Superior temporal gyrus (tissue), 1 donor: ENCODE measurements at regions not wholly inside any gene's neighbourhood (a gene's known extent, or its start where the extent isn't known, plus 50 kb on each side); places are given as distances from the start of the nearest gene placed in this dataset.

Source experiments
- DNase-seq: peaks from one replicate; pipeline ENCODE4 v3.0.0-alpha.2; 2016; ENCODE audit errors: extremely low spot score

DNA sequence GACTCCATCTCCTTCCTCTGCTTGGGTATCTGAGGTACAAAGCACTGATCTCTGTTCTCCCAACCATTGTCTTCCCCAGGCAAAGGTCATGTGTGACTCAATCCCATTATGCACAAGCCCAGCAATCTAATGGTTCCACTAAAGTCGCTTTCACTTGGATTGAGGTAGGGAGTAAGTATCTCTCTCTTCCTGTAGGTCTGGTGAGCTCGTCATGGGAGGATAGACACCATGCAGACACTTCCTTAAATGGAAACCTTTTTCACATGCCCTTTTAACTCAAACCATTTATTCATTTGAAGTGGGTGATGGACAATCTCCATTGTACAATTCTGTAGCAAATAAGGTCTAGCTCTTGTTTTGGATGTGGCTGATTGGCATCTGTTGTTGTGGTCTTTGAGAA is 245.2 kb upstream of the CLNK start:
- DNase-seq, result no peak

DNA sequence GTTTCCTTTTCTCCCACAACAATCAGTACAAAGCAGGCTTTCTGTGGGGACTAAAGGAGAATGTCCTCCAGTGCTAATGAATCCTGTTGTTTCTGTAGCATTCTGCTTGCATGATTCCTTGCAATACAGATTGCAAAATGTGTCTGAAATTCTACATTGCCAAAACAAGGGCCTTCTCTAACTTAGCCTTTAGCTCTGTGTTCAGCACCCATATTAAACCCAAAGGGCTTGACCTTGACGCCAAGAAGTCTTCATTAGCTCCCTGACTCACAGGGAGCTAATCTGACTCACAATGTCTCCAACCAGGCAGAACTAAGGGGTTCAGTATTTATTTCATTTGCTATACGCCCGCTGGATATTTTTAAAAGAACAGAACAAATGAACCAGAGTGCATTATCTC is 241.4 kb upstream of the CLNK start:
- no peak for DNase-seq

DNA sequence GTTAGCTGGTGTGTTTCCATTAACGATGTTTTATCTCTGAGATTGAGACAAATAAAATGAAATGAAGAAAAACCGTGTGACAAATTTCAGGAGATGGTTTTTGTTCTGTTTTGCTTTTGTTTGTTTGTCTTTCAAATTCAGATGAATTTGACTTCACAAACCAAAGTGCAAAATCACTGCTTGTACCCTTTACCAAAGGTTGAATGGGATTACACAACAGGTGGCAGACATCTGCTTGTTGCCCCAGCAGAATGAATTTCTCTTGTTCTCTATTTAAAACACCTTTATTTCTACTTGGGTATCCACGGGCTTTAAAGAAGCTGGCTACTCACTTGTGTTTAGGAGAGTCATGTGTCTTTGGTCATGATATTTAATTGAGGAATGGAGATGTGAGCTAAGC is 239.7 kb upstream of the CLNK start:
- no peak for DNase-seq

DNA sequence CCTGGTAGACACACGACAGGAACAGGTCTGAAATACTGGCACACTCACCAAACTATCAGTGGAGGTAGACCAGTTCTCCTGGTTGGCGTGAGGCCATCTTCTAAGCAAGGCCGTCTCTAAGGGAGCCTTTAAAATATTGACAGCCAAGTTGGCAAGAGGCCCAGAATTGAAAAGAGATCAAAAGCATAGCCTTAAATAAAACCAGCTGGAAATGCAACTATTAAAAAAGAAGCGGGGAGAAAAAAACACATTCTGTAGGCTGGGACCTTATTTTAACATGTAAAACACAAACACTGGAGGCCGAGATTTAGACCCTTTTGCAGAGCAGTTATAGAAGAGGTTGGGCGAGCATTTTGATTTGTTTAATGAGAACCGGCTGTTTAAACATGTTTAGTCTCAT is 233.0 kb upstream of the CLNK start:
- DNase-seq, result no peak

DNA sequence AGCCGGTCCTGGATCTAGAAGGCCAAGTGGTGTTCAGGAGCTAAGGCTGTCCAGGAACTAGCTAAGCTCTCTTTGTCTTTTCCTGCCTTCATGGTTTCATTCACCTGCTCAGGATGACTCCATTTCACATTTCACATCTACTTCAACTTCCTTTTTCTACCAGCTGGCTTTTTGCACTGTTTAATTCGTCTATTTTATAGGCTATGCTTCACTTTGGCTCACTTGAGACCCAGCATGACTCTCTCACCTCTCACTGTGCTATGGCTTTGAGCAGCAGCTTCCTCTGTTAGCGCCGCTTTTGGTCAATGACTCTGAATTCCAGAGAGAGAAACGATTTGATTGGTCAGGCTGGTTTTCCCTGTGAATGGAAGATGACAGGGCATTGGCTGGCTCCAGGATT is 213.5 kb upstream of the CLNK start:
- no peak for DNase-seq

DNA sequence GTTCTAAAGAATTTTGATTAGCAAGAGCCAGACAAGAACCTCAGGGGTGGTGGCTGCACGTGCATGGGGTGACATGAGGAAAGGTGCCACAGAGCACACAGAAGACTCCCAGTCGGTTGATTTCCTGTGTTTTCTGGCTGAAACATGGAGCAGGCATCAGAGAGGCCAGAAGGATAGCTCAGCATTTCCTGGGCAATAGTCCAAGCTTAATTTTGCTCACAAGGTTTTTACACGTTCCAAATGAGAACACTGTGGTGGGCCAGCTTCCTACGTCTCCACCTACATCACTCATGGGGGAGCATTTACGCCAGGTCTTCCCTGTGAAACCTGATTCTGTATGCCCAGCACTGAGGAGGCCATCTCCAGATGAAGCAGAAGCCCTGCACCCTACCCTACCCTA is 212.5 kb upstream of the CLNK start:
- DNase-seq, result peak; percentile 40

DNA sequence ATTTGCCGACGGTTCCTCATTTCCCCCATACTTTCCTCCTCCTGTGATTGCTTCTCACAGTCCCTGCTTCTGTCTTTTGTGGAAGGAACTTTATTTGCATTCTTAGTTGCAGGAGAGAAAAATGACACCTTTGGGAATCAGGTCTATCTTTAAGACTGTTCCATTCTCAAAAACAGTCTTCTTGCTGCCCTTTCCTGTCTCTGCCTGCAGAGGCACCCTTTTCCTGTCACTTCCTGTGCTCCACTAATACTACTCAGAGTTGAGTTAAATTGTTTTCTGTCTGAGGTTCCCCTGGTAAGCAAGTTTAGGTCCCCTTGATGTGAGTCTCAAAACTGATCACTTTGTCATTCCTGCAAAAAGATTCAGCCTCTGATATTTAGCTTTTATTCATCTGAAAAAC is 208.8 kb upstream of the CLNK start:
- no peak for DNase-seq

DNA sequence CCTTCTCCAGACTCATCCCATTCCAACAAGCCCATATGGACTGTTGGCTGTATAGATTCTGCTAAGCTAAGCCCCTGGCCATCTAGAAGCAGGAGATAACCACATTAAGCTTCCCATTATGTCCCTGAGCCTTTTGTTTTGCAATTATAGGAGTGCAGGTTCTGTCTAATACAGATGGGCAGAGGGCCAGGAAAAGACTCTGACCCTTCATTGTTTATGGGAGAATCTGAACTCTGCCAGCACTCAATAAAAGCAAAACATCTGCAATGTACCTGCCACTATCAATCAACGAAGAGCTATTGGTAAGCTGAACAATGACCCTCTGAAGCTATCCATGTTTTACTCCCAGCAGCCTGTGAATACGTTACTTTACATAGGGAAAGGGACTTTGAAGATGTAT is 207.3 kb upstream of the CLNK start:
- DNase-seq, result no peak

DNA sequence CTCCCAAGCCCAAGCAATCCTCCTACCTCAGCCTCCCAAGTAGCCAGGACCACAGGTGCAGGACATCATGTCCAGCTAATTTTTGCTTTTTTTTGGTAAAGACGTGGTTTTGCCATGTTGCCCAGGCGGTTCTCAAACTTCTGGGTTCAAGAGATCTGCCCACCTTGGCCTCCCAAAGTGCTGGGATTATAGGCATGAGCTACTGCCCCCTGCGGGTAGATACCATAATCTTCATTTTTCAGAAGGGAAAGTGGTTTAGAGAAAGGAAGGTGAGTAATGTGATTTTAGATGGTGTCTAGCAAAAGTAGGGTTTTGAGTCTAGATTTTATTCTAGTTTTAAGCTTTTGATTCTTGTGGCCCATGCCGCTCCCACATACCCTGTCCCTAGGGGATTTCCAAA is 205.3 kb upstream of the CLNK start:
- no peak for DNase-seq

DNA sequence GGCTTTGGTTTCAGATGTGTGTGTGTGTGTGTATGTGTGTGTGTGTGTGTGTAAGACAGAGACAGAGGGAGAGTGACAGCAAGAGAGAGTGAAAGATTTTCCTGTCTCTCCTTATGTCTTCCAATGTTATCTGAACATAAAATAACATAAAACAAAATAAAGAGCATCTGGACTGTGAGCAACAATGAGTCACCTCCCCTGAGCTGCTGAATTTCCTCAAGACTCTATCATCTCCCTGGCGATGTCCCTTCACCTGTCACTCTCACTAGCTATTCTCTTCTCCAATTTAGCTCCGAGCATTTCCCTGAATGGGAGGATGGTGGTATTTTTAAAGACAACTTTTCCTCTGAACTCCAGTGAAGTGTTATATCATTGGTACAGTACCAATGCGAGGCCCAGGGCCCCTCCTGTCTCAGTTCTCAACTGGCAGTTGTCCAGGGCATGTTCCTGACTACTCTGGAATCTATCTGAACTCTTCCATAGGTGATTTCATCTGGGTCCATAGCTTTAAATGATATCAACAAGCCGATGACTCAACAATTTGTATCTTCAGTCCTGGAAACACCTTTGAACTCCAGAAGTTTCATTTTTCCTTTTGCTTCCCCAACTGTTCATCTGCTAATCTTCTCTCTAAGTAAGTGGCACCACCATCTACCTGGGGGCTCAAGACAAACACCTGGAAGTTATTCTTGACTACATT is 195.0 kb upstream of the CLNK start:
- no peak for DNase-seq

DNA sequence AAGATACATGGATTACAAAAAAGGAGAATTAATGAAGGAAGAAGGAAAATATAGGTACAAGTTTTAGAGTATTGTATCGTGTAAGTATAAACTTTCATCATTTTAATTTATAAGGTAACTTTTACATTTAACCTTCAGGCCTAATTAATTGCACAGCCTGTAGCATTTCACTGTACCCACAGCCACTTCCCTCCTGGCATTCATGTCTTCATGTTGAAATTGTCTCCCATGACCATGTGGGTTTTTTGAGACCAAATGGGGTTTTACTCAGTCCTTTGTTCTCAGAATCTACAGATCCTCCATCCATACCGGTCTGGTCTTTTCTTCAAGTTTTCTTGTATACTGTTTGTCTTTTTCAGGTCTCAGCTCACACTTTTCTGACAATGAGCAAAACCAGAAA is 194.3 kb upstream of the CLNK start:
- no peak for DNase-seq

DNA sequence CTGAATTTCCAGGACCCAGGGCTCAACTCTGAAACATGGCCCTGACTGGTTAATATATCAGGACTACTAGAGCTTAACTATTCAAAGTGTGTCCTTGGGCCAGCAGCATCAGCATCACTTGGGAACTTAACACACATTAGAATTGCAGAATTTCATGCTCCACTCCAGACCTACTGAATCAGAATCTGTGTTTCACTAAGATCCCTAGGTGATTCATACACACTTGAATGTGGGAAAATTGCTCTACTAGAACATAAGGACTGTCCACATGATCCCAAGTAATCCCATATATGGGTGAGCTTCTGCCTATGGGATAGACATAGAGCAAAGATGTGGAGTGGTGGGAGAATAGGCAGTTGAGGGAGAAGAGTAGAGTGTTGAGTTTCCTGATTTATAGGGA is 192.5 kb upstream of the CLNK start:
- no peak for DNase-seq

DNA sequence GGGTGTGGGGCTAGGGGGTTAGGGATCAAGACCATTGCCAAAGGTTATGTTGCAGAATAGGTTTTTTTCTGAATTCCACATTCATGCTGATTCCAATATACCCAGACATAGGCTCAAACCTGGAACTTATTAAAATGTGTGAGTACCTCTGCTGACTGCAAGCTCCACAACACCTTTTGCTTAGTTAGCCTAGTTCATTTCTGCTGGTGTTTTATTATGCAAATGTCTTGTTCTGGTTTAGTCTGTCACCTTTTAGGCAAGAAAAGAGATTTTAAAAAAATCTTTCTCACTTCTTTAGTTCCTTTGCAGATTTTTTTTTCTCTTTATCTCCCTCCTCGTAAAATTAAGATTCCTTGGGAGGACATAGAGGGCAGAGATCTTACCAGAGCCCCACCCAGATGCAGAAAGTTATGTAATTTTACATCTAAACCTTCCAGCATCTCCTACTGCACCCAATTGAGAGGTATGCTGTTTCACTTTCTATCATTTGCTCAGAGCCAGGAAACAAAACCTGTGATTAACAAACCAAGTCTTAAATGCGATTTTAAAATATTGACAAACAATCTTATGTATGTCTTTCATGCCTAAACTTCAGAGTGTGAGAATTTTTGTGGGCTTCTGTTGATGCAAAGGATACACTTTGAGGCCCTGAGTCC is 190.7 kb upstream of the CLNK start:
- no peak for DNase-seq

DNA sequence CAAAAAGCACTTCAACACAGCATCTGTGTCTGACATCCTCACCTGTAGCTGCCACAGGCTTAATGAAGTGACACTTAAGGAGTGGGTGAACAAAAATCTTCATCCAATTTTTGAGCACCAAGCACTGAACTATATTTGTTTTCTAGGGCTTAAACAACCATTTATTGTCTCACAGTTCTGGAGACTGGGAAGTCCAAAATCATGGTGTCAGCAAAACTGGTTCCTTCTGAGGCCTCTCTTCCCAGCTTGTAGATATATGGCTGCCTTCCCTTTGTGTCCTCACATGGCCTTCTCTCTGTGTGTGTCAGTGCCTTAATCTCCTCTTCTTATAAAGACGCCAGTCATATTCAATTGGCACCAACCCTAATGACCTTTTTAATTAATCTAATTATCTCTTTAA is 189.2 kb upstream of the CLNK start:
- DNase-seq, result no peak

DNA sequence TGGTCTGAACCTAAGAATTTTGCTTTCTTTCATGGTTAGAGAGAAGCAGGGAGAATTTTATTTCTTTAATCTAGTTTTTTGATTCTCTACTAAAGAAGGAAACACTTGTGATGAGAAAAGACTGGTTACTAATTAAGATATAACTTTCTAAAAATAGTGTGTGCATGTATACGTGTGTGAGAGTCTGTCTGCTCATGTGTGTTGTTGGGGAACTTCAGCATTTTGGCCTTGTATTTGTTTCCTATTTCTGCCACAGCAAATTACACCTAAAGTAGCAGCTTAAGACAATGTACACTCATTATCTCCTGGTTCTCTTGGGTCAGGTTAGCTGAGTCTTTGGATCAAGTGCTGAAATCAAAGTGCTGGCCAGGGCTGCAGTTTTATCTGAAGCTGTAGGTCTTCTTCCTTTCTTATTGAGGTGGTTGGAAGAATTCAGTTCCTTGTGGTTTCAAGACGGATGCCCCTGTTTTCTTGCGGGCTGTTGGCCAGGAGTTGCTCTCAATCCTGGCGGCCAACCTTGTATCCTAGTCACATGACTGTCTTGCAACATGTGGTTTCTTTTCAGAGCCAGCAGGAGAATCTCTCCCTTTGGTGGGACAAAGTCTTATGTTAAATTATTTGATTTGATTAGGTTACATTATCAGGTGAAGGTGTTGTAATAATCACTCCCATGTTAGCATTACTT is 188.4 kb upstream of the CLNK start:
- no peak for DNase-seq

DNA sequence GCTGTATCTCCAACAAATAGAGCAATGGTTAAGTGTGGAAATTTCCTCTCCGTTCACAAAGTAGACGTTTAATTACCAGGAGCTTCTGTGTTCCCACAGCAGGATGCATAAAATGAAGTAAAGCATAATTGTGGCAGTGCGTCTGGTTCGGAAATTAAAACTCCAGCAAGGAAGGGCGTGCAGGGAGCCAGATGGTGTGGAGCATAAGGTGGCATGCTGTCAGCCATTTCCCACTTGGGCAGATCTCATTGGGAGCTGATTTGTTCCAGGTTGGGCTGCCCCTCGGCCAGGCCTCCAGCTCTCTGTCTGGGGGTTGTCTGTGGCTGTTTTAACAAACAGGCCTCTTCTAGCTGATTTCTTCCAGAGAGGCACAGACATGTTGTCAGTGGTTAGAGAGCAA is 182.1 kb upstream of the CLNK start:
- no peak for DNase-seq

DNA sequence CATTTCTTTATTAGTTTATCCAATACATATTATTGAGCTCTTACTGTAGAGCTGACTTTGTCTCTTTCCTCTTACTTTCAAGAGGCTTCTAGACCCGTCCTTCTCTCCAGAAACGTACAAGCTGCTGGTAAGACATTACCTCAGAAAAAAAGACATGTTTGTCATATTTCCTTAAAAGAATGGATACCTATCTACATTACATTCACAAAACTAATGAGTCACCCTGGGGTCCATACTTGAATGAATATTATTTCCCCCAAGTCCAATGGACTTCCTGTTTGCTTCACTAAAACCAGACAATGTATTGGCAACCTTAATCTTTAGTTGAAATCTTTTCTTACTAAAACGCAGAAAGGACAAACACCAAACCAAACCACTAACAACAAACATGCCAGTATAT is 176.5 kb upstream of the CLNK start:
- no peak for DNase-seq

DNA sequence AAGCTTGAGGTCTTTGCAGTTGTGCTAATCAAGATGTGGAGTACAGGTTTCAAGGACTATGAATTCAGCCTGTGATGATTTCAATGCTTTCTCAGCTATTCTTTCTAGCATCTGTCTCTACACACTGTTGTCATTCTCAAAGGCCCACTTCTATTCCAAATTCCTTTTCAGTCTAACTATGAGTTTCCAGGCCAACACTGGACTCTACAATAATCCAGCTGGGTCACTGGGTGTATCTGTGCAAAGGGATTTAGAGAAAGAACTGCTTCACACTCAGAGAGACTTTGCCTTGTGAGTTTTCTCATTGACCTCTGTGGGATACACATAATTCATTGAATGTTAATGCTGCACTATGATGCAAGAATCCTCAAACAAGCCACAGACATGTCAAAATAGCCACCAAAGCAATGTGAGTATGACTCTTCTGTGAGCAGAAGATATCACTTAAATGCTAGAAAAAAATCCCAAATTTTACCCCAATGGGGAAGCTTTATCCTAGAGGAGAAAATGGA is 171.8 kb upstream of the CLNK start:
- no peak for DNase-seq

DNA sequence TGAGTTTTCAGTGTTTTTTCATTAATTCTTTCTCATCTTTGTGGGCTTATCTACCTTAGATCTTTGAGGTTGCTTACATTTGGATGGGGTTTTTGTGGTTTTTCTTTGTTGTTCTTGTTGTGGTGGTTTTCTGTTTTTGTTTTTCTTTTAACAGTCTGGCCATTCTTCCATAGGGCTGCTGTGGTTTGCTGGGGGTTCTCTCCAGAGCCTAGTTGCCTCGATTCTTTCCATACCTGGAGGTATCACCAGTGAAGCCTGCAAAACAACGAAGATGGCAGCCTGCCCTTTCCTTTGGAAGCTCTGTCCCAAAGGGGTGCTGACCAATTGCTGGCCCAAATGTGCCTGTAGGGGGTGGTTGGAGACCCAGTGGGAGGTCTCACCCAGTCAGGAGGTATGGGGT is 168.6 kb upstream of the CLNK start:
- no peak for DNase-seq

DNA sequence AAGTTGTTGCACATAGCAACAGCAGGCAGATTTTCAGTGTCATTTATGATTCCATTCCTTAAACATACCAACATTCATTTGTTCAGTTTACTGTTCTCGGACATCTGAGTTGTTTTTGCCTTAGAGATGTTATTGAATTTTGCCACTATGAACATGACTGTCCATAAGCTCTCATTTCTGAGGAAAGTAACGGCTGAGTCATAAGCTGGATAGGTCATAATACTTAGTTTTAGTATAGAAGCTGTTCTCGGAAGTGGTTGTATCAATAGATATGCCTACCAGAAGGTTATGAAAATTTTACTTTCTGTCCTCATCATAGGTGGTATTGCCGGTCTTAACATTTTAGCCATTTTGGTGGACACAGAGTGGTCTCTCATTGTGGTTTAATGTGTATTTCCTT is 157.1 kb upstream of the CLNK start:
- DNase-seq, result no peak

DNA sequence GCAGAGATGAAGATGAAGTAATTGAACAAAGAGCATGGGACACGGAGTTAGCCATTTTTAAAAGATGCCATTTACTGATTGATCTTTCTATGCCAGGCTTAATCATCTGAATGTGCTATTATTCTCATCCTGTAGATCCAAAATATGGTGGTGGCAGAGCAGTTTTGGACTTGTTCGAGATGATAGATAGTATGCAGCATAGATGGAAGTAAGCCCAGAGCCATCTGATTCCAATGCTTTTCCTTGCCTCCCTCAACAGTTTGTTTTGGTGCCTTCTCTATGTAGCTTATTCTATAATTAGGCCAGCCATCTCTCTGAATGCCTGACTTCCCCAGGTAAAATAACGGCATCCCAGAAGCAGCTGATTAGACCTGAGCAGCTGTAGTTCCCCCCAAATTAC is 152.6 kb upstream of the CLNK start:
- no peak for DNase-seq

DNA sequence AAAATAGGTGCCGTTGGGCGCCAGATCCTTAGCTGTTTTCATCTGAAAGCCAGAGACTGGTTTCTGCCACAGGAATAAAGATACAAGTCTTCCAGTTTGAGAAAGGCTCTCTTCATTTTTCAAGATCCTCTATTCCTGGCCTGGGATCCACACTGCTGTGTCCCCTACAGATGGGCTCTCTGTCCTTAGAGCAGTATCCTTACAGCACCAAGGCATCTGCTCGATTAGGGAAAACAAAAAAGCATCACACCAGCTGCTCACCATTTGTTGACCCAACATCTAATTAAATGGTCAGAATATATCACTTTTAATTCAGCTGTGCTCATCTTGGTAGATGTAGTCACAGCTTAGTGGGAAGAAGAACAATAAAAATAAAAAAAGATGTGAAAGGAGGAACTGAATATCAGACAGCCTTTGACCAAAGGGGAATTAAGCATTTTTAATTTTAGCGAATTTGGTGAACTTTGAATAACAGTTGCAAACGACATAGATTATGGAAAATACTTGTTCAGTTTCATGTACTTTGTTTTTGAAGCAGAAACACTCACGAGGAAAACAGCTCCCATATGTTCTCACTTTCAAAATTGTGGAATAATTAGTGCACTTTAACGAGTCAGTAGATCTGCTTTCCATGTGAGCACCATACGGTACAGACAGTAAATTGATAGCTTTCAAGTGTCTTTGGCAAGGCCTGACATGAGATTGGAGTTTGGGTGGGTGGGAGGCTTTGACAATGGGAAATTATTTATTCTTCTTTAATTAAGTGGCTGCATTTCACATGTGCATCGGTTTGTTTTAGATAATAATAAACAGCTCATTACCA is 148.4 kb upstream of the CLNK start:
- DNase-seq, result no peak
